HG03097 (cell line): ENCODE measurements at regions not wholly inside any gene's neighbourhood (a gene's known extent, or its start where the extent isn't known, plus 50 kb on each side); places are given as distances from the start of the nearest gene placed in this dataset.

ENCODE experiments used
- ATAC-seq: cut with Tn5 transposase; IDR thresholded peaks from one replicate; pipeline ENCODE4 v1.9.1; 2021; ENCODE audit not compliant: unreplicated experiment, low FRiP score

- no peak for ATAC-seq
These were observed 113.0 kb downstream of the DTHD1 start for GRCh38 chr4:36394352-36394903.

- no peak for ATAC-seq
These were observed 118.4 kb downstream of the DTHD1 start for GRCh38 chr4:36399762-36400353.

- ATAC-seq, result no peak
These were observed 120.8 kb downstream of the DTHD1 start for GRCh38 chr4:36402008-36402758.

GRCh38 chr4:36411338-36411737, 129.9 kb downstream of the DTHD1 start:
- no peak for ATAC-seq

GRCh38 chr4:36414248-36414647, 132.8 kb downstream of the DTHD1 start:
- ATAC-seq, result no peak

- no peak for ATAC-seq
These were observed 135.7 kb downstream of the DTHD1 start for GRCh38 chr4:36417146-36417545.

GRCh38 chr4:36420111-36420679, 138.8 kb downstream of the DTHD1 start:
- ATAC-seq, result no peak

GRCh38 chr4:36422607-36423006, 141.2 kb downstream of the DTHD1 start:
- ATAC-seq, result no peak

- ATAC-seq, result no peak
These were observed 145.3 kb downstream of the DTHD1 start for GRCh38 chr4:36426741-36427140.

GRCh38 chr4:36427696-36428095, 146.3 kb downstream of the DTHD1 start:
- ATAC-seq, result no peak

GRCh38 chr4:36432586-36432985, 151.2 kb downstream of the DTHD1 start:
- no peak for ATAC-seq

GRCh38 chr4:36439556-36439955, 158.1 kb downstream of the DTHD1 start:
- no peak for ATAC-seq

GRCh38 chr4:36445480-36445879, 164.1 kb downstream of the DTHD1 start:
- no peak for ATAC-seq

- ATAC-seq, result no peak
These were observed 164.9 kb downstream of the DTHD1 start for GRCh38 chr4:36446275-36446674.

- no peak for ATAC-seq
These were observed 179.9 kb downstream of the DTHD1 start for GRCh38 chr4:36461344-36461743.

- ATAC-seq, result no peak
These were observed 186.3 kb downstream of the DTHD1 start for GRCh38 chr4:36467670-36468069.

GRCh38 chr4:36471903-36472302, 190.5 kb downstream of the DTHD1 start:
- no peak for ATAC-seq

GRCh38 chr4:36476135-36476534, 194.7 kb downstream of the DTHD1 start:
- ATAC-seq, result no peak

GRCh38 chr4:36477861-36478260, 196.4 kb downstream of the DTHD1 start:
- ATAC-seq, result no peak

- no peak for ATAC-seq
These were observed 204.5 kb downstream of the DTHD1 start for GRCh38 chr4:36485885-36486284.

- no peak for ATAC-seq
These were observed 208.4 kb downstream of the DTHD1 start for GRCh38 chr4:36489798-36490197.

GRCh38 chr4:36492041-36492440, 210.6 kb downstream of the DTHD1 start:
- no peak for ATAC-seq
